Inflammatory macrophage (primary cell): ENCODE measurements at regions not wholly inside any gene's neighbourhood (a gene's known extent, or its start where the extent isn't known, plus 50 kb on each side); places are given as distances from the start of the nearest gene placed in this dataset.
"Not testable (repeated sequence)": the region's sequence is repeated elsewhere in the genome, so short reads cannot be mapped to it uniquely, and the experiment has no call there.

Experiments
- DNase-seq, 2 donors: peaks; one replicate each; pipeline ENCODE4 v3.0.0-alpha.2; 2020 to 2022

DNA sequence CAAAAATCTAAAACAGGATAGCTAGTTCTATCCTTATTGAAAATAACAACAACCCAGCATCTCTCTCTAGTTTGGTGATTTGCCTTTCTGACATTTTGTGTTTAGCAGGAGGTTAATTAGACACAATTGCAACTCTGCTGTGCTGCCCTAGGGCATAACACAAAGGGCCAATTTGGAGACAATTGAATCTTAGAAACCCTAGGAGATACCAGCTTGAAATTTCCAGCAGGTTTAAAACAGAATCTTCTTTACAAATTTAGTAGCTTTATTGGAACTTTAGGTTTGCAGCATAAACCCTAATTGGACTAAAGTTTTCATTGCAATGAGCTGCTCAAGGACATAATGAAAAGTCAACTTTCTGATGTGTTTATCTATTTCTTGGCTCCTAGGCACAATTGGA is 166.7 kb upstream of the FER start:
- no peak for DNase-seq

GRCh38 chr5:108579236-108579635 is 168.5 kb upstream of the FER start:
- no peak for DNase-seq

- no peak for DNase-seq
Measured at GRCh38 chr5:108578791-108579190, 168.9 kb upstream of the FER start.

- no peak for DNase-seq
Measured at GRCh38 chr5:108567429-108567828, 180.3 kb upstream of the FER start.

DNA sequence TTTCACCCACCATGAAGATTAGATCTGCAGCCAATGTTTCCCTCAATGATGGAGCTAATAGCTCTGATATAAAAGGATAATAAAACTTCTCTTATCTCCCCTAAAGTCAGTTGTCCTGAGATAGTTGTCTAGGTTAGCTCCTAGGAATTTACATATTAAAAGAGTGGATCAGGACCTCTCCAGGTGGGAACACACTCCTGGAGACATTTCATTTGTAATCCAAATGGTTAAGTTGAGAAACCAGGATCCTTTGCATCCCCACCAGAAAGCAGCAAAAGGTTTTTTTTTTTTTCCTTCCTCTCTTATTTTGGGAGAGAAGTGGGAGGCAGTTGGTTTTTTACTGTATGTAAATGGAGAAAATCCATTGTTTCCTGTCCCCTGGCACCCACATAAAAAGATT is 182.5 kb upstream of the FBXL17 start:
- no peak for DNase-seq

DNA sequence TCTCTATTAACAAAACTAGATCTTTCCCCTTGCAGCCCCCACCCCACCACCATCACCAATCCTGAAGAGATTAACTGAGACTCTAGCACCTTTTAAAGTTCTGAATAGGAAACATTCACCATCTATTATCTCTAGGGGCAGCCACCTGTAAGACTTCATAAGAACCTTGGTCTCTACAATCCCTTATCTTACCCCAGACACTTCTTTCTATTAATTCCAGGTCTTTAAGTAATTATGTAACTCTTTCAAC is 180.2 kb upstream of the FBXL17 start:
- DNase-seq, result no peak

- DNase-seq, result no peak
Measured at GRCh38 chr5:108561416-108562204, 179.7 kb upstream of the FBXL17 start.

GRCh38 chr5:108560581-108560980 is 178.7 kb upstream of the FBXL17 start:
- no peak for DNase-seq

DNA sequence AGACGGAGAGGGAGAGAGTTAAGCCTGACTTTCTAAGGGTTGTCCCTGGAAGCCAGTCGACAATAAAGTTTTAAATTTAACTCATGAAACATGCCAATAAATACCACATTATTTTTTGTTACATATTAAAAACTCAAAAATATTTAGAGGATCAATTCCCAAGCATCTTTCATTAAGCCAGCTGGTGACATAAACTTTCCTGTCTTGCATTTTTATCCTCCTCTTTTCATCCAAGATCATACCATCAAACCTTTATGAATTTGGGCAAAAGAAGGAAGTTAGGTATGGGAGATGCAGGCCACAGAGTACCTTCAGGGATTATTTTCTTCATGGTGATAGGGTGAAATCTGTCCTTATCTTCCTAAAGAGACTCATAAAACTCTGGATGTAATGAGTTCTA is 178.3 kb upstream of the FBXL17 start:
- no peak for DNase-seq

GRCh38 chr5:108558840-108559239 is 176.9 kb upstream of the FBXL17 start:
- DNase-seq, result not testable (repeated sequence)

DNA sequence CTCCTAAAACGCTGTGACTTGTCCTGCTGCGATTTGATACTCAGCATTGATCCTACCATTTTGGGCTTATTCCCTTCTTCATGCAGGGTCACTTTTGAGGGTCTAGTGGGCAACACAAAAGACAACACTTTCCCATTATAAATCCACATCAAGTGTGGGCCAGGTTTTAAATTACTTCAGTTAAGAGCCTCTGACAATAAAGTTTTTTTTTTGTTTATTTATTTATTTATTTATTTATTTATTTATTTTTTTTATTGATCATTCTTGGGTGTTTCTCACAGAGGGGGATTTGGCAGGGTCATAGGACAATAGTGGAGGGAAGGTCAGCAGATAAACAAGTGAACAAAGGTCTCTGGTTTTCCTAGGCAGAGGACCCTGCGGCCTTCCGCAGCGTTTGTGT is 176.2 kb upstream of the FBXL17 start:
- DNase-seq, result not testable (repeated sequence)

DNA sequence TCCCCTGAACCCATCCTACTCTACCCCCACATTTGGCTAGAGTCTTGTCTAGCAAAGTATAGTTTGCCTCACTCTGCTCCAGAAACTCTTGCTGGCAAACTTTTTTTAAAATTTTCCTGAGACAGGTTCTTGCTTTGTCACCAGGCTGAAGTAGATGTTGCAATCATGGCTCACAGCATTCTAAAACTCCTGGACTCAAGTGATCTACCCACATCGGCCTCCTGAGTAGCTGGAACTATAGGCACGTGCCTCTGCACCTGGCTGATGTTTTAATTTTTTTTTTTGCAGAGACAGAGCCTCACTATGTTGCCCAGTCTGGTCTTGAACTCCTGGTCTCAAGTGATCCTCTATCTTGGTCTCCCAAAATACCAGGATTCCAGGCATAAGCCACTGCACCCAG is 175.8 kb upstream of the FBXL17 start:
- no peak for DNase-seq

- DNase-seq, result no peak
Measured at GRCh38 chr5:108556441-108557145, 174.7 kb upstream of the FBXL17 start.

GRCh38 chr5:108548684-108549596 is 167.0 kb upstream of the FBXL17 start:
- DNase-seq, result no peak

DNA sequence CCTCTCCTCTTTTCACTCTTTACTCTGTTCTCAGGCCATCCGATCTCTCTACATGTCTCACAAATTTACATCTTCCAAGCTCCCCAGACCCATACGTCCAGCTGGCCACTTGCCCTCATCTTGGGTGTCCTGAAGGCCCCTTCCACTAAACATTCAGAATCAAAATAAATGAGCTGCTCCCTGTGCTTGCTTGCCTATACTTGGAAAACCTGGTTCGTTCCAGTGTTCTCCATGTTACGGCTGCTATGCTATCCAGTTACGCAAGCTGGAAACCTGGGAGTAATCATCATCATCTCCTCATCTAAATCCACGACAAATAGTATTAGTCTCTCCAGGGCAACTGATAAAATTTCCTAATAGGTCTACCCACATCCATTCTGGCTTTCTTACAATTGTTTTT is 165.0 kb upstream of the FBXL17 start:
- DNase-seq, result no peak

DNA sequence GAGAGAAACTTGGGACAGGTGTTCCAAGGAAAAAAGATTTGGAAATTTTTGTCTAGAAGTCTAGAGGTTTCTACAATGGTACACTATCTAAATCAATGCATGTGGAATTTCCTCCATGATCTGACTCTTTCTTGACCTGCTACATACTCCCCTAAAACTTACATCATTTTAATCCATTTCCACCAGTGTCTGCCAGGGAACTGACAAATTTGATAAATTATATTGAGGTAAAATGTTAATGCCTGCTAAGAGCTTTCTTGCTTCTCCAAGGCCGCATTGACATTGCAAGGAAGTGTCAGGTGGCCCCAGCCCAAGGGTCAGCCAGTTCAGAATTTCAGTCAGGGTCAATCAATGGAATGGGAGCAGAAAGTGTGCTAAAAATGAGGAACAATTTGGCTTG is 163.4 kb upstream of the FBXL17 start:
- DNase-seq, result no peak

DNA sequence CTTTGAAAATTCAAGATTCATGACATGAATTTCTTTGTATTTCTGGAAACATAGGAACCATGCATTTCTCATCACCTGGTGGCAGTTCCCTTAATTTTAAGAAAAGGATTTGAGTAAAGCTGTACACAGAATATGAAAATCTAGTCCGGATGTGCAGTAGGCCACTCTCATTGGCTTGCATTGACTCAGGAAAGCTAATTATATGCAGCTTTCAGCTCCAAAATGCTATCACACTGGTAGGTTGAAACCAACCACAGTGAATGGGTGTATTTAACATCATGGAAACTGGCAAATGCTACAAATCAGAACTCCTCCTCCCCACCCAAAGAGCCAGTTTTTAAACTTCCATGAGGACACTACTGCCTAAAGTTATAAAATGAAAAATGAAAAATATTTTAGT is 161.6 kb upstream of the FBXL17 start:
- no peak for DNase-seq

- DNase-seq, result no peak
Measured at GRCh38 chr5:108541836-108542235, 159.9 kb upstream of the FBXL17 start.

GRCh38 chr5:108536321-108536720 is 154.4 kb upstream of the FBXL17 start:
- no peak for DNase-seq

DNA sequence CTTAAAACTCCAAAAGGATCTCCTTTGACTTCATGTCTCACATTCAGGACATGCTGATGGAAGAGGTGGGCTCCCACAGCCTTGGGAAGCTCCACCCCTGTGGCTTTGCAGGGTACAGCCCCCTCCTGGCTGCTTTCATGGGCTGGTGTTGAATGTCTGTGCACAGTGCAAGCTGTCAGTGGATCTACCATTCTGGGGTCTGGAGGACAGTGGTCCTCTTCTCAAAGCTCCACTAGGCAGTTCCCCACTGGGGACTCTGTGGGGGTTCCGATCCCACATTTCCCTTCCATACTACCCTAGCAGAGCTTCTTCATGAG is 150.2 kb upstream of the FBXL17 start:
- DNase-seq, result not testable (repeated sequence)

GRCh38 chr5:108531367-108532128 is 149.7 kb upstream of the FBXL17 start:
- no peak for DNase-seq

DNA sequence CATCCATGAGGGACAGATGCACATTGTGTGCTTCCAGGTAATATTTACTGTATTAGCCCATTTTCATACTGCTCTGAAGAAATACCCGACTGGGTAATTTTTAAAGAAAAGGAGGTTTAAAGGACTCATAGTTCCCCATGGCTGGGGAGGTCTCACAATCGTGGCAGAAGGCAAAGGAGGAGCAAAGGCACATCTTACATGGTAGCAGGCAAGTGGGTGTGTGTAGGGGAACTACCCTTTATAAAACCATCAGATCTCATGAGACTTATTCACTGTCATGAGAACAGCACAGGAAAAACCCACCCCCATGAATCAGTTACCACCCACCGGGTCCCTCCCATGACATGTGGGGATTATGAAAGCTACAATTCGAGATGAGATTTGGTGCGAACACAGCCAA is 148.8 kb upstream of the FBXL17 start:
- no peak for DNase-seq

DNA sequence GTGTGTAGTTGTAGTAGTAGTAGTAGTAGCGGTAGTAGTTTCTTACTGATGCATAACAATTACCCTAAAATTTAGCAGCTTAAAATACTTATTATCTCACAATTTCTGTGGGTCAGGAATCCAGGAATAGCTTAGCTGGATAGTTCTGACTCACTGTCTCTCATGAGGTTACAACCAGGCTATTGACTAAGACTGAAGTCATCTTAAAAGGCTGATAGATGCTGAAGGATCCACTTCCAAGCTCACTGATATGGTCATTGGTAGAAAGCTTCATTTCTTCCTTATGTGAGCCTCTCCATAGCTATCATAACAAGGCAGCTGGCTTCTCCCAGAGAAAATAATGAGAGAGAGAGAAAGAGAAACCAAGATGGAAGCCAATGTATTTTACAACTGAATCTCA is 147.5 kb upstream of the FBXL17 start:
- DNase-seq, result no peak
